Vagina (tissue), 2 donors: ENCODE measurements at regions not wholly inside any gene's neighbourhood (a gene's known extent, or its start where the extent isn't known, plus 50 kb on each side); places are given as distances from the start of the nearest gene placed in this dataset.
"Not testable (repeated sequence)": the region's sequence is repeated elsewhere in the genome, so short reads cannot be mapped to it uniquely, and the experiment has no call there.

Source experiments
- DNase-seq, 2 donors: peaks; one replicate each; pipeline ENCODE4 v3.0.0-alpha.2; 2017; ENCODE audit errors: extremely low spot score in 2 of 2
- H3K27ac ChIP-seq: fragments of 200-600 bp; sonication (generic); one replicate; pipeline ENCODE4 v1.5.1; 2019
- H3K27me3 ChIP-seq: fragments of 200-600 bp; sonication (generic); one replicate; pipeline ENCODE4 v1.5.1; 2019
- H3K36me3 ChIP-seq, 2 donors: fragments of 200-600 bp; sonication (generic); one replicate each; pipeline ENCODE4 v1.5.1; 2017 to 2019
- H3K4me1 ChIP-seq: fragments of 200-600 bp; sonication (generic); one replicate; pipeline ENCODE4 v1.5.1; 2019
- H3K4me3 ChIP-seq, 2 donors: fragments of 200-600 bp; sonication (generic); 1 replicate in 1 of 2; 2 replicates in 1 of 2; pipeline ENCODE4 v1.5.1; 2016 to 2019
- H3K9me3 ChIP-seq: fragments of 200-600 bp; sonication (generic); one replicate; pipeline ENCODE4 v1.5.1; 2019
- CTCF ChIP-seq, 3 experiments: fragments of 450-650 bp in 2 of 3; fragments of 200-600 bp in 1 of 3; sonication (generic) in 1 of 3; IDR thresholded peaks; one replicate each; pipeline ENCODE4 v1.5.1; 2017 to 2019; ENCODE audit warnings: antibody characterized with exemption in 3 of 3, mild to moderate bottlenecking in 2 of 3, moderate library complexity in 2 of 3
- POLR2A ChIP-seq, 2 donors: fragments of 450-650 bp; IDR thresholded peaks; one replicate each; pipeline ENCODE4 v1.6.1; 2017; ENCODE audit warnings: antibody characterized with exemption in 2 of 2, mild to moderate bottlenecking in 2 of 2, moderate library complexity in 2 of 2
- POLR2AphosphoS5 ChIP-seq, 2 donors: sonication (generic); formaldehyde crosslinking; IDR thresholded peaks; one replicate each; pipeline ENCODE4 v1.9.0; 2017; ENCODE audit warnings: antibody characterized with exemption in 2 of 2, mild to moderate bottlenecking in 2 of 2, low read depth in 1 of 2; ENCODE audit not compliant: insufficient read depth in 1 of 2
- intact Hi-C: fragments of 100-400 bp; cut with DNase I; formaldehyde crosslinking; loops from one replicate; pipeline ENCODE4 v1.15.1; 2023

GRCh38 chr6:86872810-86873209, 64.5 kb upstream of the HTR1E start:
- H3K27me3 ChIP-seq, H3K4me1 ChIP-seq, H3K9me3 ChIP-seq, H3K4me3 ChIP-seq, H3K27ac ChIP-seq, H3K36me3 ChIP-seq, intact Hi-C loops, DNase-seq: not testable (repeated sequence)

- H3K27me3 ChIP-seq = no peaks in the 10 kb centered on the region
- H3K4me1 ChIP-seq = no peaks in the 10 kb centered on the region
- no peaks in the 10 kb centered on the region for H3K9me3 ChIP-seq
- no peaks in the 10 kb centered on the region for H3K36me3 ChIP-seq
- H3K4me3 ChIP-seq = no peak overlapping the region
- intact Hi-C loops = no loop called here
- no peak overlapping the region for H3K27ac ChIP-seq
- TF ChIP-seq POLR2AphosphoS5 (IDR thresholded peaks at IDR 0.05; ENCODE audit: insufficient read depth in 1 of 2, low read depth in 1 of 2) = no peak
- TF ChIP-seq POLR2A (IDR thresholded peaks at IDR 0.05) = no peak
- no peak for DNase-seq
These were observed 65.6 kb upstream of the HTR1E start for GRCh38 chr6:86871681-86872080.

- DNase-seq = no peak
- Histone ChIP-seq H3K27ac (no peak overlapping the region), H3K9me3 (no peaks in the 10 kb centered on the region), H3K4me3 (no peak overlapping the region), H3K27me3 (no peaks in the 10 kb centered on the region), H3K36me3 (no peaks in the 10 kb centered on the region), H3K4me1 (no peaks in the 10 kb centered on the region)
- intact Hi-C loops = no loop called here
- no peak for TF ChIP-seq POLR2A (IDR thresholded peaks at IDR 0.05)
- TF ChIP-seq POLR2AphosphoS5 (IDR thresholded peaks at IDR 0.05; ENCODE audit: insufficient read depth in 1 of 2, low read depth in 1 of 2) = no peak
- no peak for TF ChIP-seq CTCF (IDR thresholded peaks at IDR 0.05)
These were observed 67.8 kb upstream of the HTR1E start for GRCh38 chr6:86869500-86869899.

GRCh38 chr6:86859513-86859912, 77.8 kb upstream of the HTR1E start:
- H3K4me1 ChIP-seq = no peaks in the 10 kb centered on the region

GRCh38 chr6:86858970-86859369, 78.4 kb upstream of the HTR1E start:
- no peaks in the 10 kb centered on the region for H3K36me3 ChIP-seq
- no peaks in the 10 kb centered on the region for H3K27me3 ChIP-seq
- no peak for DNase-seq
- H3K27ac ChIP-seq = no peak overlapping the region
- intact Hi-C loops = no loop called here
- H3K4me1 ChIP-seq = no peaks in the 10 kb centered on the region
- H3K4me3 ChIP-seq = no peak overlapping the region
- no peaks in the 10 kb centered on the region for H3K9me3 ChIP-seq
- no peak for TF ChIP-seq POLR2AphosphoS5 (IDR thresholded peaks at IDR 0.05; ENCODE audit: insufficient read depth in 1 of 2, low read depth in 1 of 2)
- no peak for TF ChIP-seq CTCF (IDR thresholded peaks at IDR 0.05)
- no peak for TF ChIP-seq POLR2A (IDR thresholded peaks at IDR 0.05)

More at GRCh38 chr6:86859513-86859912, 77.8 kb upstream of the HTR1E start:
- H3K4me3 ChIP-seq = no peak overlapping the region
- intact Hi-C loops = no loop called here
- no peak for DNase-seq
- H3K9me3 ChIP-seq = no peaks in the 10 kb centered on the region
- no peak overlapping the region for H3K27ac ChIP-seq
- TF ChIP-seq CTCF (IDR thresholded peaks at IDR 0.05) (no peak), POLR2AphosphoS5 (IDR thresholded peaks at IDR 0.05; ENCODE audit: insufficient read depth in 1 of 2, low read depth in 1 of 2) (no peak), POLR2A (IDR thresholded peaks at IDR 0.05) (no peak)
- H3K27me3 ChIP-seq = no peaks in the 10 kb centered on the region
- H3K36me3 ChIP-seq = no peaks in the 10 kb centered on the region

- Histone ChIP-seq H3K4me3 (no peak overlapping the region), H3K9me3 (no peaks in the 10 kb centered on the region), H3K36me3 (no peaks in the 10 kb centered on the region), H3K27ac (no peak overlapping the region), H3K27me3 (no peaks in the 10 kb centered on the region), H3K4me1 (no peaks in the 10 kb centered on the region)
- no peak for TF ChIP-seq CTCF (IDR thresholded peaks at IDR 0.05)
- no peak for TF ChIP-seq POLR2A (IDR thresholded peaks at IDR 0.05)
- TF ChIP-seq POLR2AphosphoS5 (IDR thresholded peaks at IDR 0.05; ENCODE audit: insufficient read depth in 1 of 2, low read depth in 1 of 2) = no peak
- no peak for DNase-seq
- intact Hi-C loops = no loop called here
These were observed 79.5 kb upstream of the HTR1E start for GRCh38 chr6:86857783-86858182.
